CD4-positive, alpha-beta T cell treated with Interleukin-17A for 4 hours (primary cell): ENCODE measurements at regions not wholly inside any gene's neighbourhood (a gene's known extent, or its start where the extent isn't known, plus 50 kb on each side); places are given as distances from the start of the nearest gene placed in this dataset.

Experiments used
- DNase-seq: peaks from one replicate; pipeline ENCODE4 v3.0.0-alpha.2; 2020; ENCODE audit warnings: mixed read lengths

DNA sequence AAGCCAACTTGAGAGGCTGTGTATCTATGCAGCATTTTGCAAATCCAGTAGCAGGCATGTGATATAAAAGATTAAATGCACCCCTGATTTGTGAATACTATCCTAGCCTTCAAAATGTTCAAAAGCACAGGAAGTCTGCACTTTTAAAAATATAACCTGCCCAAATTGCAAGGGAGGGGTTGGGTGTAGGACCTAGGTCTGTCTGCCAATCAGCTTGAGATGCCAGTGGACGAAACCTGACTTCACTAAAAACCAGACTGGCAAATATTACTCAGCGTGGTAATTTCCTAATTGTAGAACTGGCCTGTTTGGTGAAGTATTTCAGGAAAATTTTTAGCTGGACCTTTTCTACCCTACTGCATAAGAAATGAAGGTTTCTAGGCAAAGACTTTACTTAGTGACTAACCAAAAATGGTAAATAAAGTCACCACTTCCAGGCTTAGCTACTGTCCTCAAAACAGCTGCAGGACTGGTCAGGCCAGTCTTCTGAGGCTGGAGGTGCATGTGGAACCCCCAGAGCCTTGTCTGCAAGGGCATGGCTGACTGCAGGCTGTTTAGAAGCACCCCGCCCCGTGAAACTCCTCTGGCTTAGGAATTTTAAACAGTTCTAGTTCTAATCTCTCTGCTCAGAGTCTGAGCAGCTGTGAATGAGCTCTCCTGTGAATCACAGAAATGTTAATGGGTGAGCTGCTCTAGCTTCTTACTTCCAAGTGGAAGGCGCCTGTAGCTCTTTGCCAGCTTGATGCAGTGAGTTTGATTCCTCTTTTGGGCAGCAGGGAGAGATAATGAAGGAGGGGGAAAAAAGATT, 104.4 kb upstream of the ESR1 start:
- no peak for DNase-seq

GRCh38 chr6:151704383-151704782, 103.1 kb upstream of the ESR1 start:
- DNase-seq, result no peak

GRCh38 chr6:151705993-151706733, 101.3 kb upstream of the ESR1 start:
- DNase-seq, result no peak

GRCh38 chr6:151709329-151709728, 98.2 kb upstream of the ESR1 start:
- DNase-seq, result no peak

- DNase-seq, result peak; percentile 33
These were observed 91.0 kb upstream of the ESR1 start for GRCh38 chr6:151716526-151716932.

DNA sequence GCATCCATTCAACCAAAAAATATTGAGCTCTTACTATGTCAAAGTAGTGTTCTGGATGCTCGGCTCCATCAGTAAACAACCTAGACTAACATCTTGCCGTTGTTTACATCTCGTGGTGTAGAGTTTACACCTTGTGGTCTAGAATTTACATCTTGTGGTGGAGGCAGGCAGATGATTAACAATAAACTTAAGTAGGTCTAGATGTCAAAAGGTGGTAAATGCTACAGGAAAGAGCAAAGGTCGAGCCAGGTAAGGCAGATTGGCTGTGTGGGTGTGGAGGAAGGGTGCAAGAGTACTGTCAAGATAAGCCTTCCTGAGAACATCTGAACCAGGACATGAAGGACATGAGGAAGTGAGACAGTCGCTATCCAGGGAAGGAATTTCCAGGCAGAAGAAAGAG, 88.4 kb upstream of the ESR1 start:
- DNase-seq, result no peak

GRCh38 chr6:151721146-151721545, 86.3 kb upstream of the ESR1 start:
- no peak for DNase-seq

- DNase-seq, result no peak
These were observed 85.8 kb upstream of the ESR1 start for GRCh38 chr6:151721671-151722070.

- DNase-seq, result no peak
These were observed 85.1 kb upstream of the ESR1 start for GRCh38 chr6:151722342-151722741.

DNA sequence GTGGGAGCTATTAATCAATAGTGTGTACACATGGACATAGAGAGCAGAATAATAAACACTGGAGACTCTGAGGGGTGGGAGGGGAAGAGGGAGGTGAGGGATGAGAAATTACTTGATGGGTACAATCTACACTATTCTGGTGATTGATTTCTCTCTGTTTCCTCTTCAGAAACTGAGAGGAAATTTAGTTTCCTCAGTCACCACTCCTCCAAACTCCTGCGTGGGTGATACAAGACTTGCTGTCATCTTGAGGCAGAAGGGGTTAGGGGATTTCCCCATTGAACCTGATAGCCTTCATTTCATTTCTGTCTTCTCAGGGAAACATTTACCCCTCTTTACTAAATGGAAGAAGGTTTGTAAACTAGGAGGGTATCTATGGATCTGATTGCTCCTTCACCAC, 84.3 kb upstream of the ESR1 start:
- DNase-seq, result no peak

DNA sequence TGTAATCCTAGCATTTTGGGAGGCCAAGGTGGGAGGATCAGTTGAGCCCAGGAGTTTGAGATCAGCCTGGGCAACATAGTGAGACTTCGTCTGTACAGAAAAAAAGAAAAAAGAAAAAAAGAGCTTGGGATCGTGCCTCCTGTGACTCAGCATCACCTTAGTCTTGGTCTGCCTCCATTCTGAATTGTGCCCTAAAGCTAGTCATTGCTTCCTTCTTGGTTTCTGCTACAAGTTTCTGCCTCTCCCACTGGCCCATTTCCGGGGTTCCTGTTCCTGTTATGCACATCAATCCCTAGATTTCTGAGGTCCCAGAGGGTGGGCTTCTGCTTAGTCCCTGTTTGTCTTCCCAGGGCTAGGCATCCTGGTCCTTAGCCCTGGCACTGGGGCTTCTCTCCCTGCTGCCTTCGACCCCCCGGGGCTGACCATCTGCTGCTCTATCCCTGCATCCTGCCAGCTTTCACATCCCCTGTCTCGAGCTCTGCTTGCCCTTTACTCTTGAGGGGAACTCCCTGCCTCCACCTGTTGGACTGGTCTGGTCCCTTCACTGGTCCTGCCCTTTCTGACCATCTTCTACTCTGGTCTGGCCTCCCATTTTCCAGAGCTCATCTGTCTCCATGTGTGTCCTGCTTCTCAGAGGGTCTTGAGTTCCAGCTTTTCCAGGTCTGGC, 77.5 kb upstream of the ESR1 start:
- DNase-seq, result no peak

DNA sequence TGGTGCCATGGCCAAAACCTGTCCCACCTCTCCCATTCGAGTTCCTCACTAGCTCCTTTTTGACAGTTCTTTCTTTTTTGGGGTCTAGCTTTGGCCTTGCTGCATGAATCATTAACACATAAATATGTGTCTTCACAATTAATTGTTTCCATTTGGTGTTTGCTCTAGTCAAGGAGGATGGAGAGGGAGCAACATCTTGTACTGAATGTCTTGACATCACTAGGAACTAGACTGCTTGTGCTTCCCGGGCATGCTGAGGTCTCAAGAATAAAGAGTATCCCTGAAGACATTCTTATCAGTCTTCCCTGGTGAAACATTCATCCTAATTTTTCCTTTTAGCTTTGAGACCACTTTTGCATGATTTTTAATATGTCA, 77.0 kb upstream of the ESR1 start:
- no peak for DNase-seq

- DNase-seq, result no peak
These were observed 76.2 kb upstream of the ESR1 start for GRCh38 chr6:151731313-151731712.

- DNase-seq, result no peak
These were observed 73.7 kb upstream of the ESR1 start for GRCh38 chr6:151733680-151734320.

DNA sequence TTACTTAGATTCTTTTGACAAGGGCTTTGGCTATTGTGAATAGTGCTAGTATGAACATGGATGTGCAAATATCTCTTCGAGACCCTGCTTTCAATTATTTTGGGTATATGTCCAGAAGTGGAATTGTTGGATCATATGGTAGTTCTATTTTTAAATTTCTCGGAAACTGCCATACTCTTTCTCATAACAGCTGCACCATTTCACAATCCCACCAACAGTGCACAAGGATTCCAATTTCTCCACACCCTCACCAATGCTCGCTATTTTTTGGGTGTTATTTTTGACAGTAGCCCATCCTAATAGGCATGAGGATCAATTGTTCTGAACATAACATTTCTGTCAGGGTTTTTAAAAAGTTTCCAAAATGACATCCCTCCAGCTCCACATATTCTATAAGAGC, 69.2 kb upstream of the ESR1 start:
- no peak for DNase-seq

GRCh38 chr6:151738960-151739359, 68.5 kb upstream of the ESR1 start:
- DNase-seq, result no peak

- no peak for DNase-seq
These were observed 66.7 kb upstream of the ESR1 start for GRCh38 chr6:151740820-151741219.

DNA sequence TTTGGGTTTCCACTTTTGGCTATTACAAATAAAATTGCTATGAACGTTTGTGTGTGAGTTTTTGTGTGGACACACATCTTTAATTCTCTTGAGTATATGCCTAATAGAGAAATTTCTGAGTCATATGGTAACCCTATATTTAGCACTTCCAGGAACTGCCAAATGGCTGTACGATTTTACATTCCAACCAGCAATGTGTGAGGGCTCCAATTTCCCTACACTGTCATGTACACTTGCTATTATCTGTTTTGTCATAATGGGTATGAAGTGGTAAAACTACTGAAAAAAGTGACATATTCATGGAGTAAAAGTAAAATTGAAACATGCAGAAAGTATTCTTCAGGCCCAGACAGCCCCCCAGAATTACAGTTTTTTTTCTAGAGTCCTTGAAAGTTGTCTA, 59.6 kb upstream of the ESR1 start:
- no peak for DNase-seq

DNA sequence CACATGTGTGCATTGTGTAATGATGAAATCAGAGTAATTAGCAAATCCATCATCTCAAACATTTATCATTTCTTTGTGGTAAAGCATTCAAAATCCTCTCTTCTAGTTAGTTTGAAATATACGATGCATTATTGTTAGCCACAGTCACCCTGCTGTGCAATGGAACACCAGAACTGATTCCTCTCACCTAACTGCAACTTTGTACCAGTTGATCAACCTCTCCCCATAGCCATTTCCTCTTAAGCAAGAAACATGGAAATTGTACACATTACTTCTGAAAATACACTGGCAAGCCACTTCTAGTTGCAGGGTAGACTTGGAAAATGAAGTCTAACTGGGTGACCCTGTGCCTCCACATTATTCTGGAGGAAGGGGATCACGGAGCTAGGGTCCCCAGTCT, 58.1 kb upstream of the ESR1 start:
- no peak for DNase-seq

DNA sequence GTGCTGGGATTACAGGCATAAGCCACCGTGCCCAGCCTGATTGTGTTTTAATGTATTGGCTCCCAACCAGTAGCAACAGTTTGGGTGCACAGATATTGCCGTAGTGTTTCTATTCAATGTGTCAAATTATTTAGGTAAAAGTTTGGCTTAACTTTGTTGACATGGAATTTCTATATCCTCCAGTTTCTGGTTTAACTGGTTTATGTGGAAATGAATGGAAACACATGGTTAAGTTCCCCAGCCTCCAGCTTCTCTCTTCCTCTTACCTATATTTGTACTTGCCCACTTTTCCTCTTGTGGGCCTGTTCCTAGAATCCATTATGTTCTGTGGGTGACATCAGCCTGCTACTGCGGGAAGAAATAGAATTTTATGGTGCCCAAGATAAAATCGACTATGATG, 53.9 kb upstream of the ESR1 start:
- DNase-seq, result no peak

- DNase-seq, result no peak
These were observed 50.0 kb upstream of the ESR1 start for GRCh38 chr6:151757506-151757955.
